ENCODE measurements at regions not wholly inside any gene's neighbourhood (a gene's known extent, or its start where the extent isn't known, plus 50 kb on each side); places are given as distances from the start of the nearest gene placed in this dataset.

DNA sequence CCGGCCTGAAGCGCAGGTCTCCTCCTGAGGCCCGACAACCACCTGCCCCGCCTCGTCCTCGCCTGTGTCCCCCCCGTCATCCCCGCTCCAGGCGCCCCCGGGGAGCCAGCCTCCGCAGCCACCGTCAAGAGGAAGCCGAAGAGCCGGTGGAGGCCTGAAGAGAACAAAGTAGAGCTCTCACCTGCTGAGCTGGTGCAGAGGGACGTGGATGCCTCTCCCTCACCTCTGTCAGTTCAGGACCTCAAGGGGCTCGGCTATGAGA is 169.9 kb downstream of the HINT1 start:
- H3K27ac ChIP-seq (ENCODE audit: low read length), result no peak overlapping the region
- H4K20me1 ChIP-seq (ENCODE audit: insufficient read depth, low read depth, low read length), result no peaks in the 10 kb centered on the region
- no peak overlapping the region for H3K9ac ChIP-seq (ENCODE audit: low read length)

DNA sequence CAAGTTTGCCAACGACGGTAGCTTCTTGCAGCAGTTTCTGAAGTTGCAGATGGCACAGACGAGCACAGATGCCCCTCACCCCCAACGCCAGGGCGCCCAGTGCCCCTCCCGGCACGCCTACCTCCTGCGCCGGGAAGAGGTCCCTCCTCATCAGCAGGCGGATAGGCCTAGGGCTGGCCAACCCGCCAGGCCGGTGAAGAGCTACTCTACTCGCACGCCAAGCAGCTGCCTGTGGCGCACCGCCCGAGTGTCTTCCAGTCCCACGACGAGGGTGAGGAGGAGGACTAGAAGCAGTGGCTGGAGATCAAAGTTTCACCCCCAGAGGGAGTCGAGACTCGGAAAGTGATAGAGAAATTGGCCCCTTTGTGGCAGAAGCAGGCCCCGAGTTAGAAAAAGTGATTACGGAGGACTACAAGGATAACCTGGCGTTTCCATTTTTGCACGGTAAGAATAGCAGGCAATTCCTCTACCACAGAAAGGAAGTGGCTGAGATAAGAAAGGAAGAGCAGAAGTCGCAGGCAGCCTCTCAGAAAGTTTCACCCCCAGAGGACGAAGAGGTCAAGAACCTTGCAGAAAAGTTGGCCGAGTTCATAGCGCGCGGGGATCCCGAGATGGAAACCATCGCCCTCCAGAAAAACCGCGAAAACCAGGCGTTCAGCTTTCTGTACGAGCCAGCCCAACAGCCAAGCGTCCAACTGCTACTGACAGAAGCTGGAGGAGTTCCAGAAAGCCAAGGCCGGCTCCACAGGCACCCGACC is 170.4 kb downstream of the HINT1 start:
- no peak overlapping the region for H3K27ac ChIP-seq (ENCODE audit: low read length)
- H3K9me2 ChIP-seq (replicated peaks; ENCODE audit: insufficient read depth, low read length), result no peaks in the 10 kb centered on the region
- no peak for DNase-seq
- H3K4me3 ChIP-seq (ENCODE audit: low read length), result no peak overlapping the region
- 0 out of 2 replicates have a peak, but pooled peaks cover 2% of the 10 kb centered on the region for H3K27me3 ChIP-seq (ENCODE audit: low read length)
- H2AFZ ChIP-seq (ENCODE audit: low read length), result no peak overlapping the region
- H3K79me2 ChIP-seq (ENCODE audit: low read length), result no peaks in the 10 kb centered on the region
- H3K9ac ChIP-seq (ENCODE audit: low read length), result no peak overlapping the region
- no peaks in the 10 kb centered on the region for H3K4me1 ChIP-seq (ENCODE audit: low read length)
- H3K36me3 ChIP-seq (ENCODE audit: insufficient read depth, low read length), result no peaks in the 10 kb centered on the region
- no peaks in the 10 kb centered on the region for H3K9me3 ChIP-seq (ENCODE audit: low read length)
- H3K4me2 ChIP-seq (ENCODE audit: low read depth, low read length, poor library complexity, severe bottlenecking), result no peak overlapping the region
- no peaks in the 10 kb centered on the region for H4K20me1 ChIP-seq (ENCODE audit: insufficient read depth, low read depth, low read length)

More for the DNA sequence above, 169.9 kb downstream of the HINT1 start:
- Histone ChIP-seq H3K4me1 (ENCODE audit: low read length) (no peaks in the 10 kb centered on the region), H3K4me2 (ENCODE audit: low read depth, low read length, poor library complexity, severe bottlenecking) (no peak overlapping the region), H3K9me3 (ENCODE audit: low read length) (no peaks in the 10 kb centered on the region), H3K9me2 (replicated peaks; ENCODE audit: insufficient read depth, low read length) (no peaks in the 10 kb centered on the region), H2AFZ (ENCODE audit: low read length) (no peak overlapping the region), H3K27me3 (ENCODE audit: low read length) (no peaks in the 10 kb centered on the region), H3K79me2 (ENCODE audit: low read length) (no peaks in the 10 kb centered on the region), H3K36me3 (ENCODE audit: insufficient read depth, low read length) (no peaks in the 10 kb centered on the region), H3K4me3 (ENCODE audit: low read length) (no peak overlapping the region)
- no peak for DNase-seq

DNA sequence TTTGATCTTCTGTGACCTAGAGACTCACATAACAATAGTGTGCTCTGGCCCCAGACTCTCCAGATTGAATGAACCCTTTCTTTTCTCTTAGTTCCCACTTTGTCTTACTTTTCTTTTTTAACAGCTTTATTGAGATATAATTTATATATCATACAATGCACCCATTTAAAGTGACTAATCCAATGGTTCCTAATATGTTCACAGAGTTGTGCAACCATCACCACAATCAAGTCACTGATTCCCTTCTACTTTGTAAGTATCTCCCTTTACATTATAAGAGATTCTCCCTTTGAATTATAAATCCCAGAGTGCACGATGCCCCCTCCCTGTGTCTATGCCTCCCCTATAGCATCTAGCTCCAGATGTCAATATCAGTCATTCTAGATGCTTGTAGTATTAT is 172.4 kb downstream of the HINT1 start:
- no peak for DNase-seq
- 0 out of 2 replicates have a peak, but pooled peaks cover 3% of the 10 kb centered on the region for H3K27me3 ChIP-seq (ENCODE audit: low read length)
- no peak overlapping the region for H3K4me3 ChIP-seq (ENCODE audit: low read length)
- H3K9me3 ChIP-seq (ENCODE audit: low read length), result no peaks in the 10 kb centered on the region
- no peaks in the 10 kb centered on the region for H3K9me2 ChIP-seq (replicated peaks; ENCODE audit: insufficient read depth, low read length)
- H2AFZ ChIP-seq (ENCODE audit: low read length), result no peak overlapping the region
- H3K36me3 ChIP-seq (ENCODE audit: insufficient read depth, low read length), result no peaks in the 10 kb centered on the region
- no peaks in the 10 kb centered on the region for H3K79me2 ChIP-seq (ENCODE audit: low read length)
- H3K4me1 ChIP-seq (ENCODE audit: low read length), result no peaks in the 10 kb centered on the region
- no peak overlapping the region for H3K27ac ChIP-seq (ENCODE audit: low read length)
- H4K20me1 ChIP-seq (ENCODE audit: insufficient read depth, low read depth, low read length), result no peaks in the 10 kb centered on the region
- H3K9ac ChIP-seq (ENCODE audit: low read length), result no peak overlapping the region
- no peak overlapping the region for H3K4me2 ChIP-seq (ENCODE audit: low read depth, low read length, poor library complexity, severe bottlenecking)

DNA sequence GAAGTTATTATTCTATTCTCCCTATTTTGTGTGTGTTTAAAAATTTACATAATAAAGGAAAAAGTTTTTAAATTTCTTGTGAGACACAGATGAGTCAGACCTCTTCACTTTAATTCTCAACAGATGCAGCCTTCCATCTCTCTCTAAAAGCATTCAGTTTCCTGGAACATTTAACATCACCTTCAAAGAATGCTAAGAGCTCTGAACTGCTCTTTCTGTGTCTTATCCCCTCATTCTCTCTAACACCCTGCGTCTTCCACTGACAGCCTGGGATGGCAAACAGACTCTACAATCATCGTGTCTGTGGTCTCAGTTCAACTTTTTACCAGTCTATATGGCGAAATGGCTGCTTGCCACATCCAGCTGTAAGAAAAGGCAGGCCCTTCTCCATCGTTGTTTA is 173.0 kb downstream of the HINT1 start:
- no peaks in the 10 kb centered on the region for H3K9me3 ChIP-seq (ENCODE audit: low read length)
- H3K9ac ChIP-seq (ENCODE audit: low read length), result no peak overlapping the region

DNA sequence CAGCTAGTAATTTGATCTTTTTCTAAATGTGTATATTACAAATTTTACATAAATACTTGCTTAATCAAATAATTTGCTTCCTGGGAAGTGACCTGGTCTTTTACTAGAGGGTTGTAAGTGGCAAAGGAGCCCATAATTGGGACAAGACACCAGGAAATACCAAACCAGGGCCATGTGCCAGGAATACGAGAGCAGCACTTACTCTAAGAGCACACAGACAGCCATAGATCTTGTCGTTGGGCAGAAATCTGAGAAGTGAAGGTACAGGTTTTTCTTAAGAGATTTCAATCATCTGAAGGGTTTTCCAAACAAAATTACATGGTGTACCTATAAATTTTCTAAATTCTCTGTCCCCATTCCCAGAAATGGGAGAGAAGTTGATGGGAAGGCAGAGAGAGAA is 179.3 kb downstream of the HINT1 start:
- Histone ChIP-seq H3K4me1 (ENCODE audit: low read length) (no peaks in the 10 kb centered on the region), H4K20me1 (ENCODE audit: insufficient read depth, low read depth, low read length) (no peaks in the 10 kb centered on the region), H3K36me3 (ENCODE audit: insufficient read depth, low read length) (no peaks in the 10 kb centered on the region), H2AFZ (ENCODE audit: low read length) (no peak overlapping the region), H3K4me3 (ENCODE audit: low read length) (no peak overlapping the region), H3K4me2 (ENCODE audit: low read depth, low read length, poor library complexity, severe bottlenecking) (no peak overlapping the region), H3K9me2 (replicated peaks; ENCODE audit: insufficient read depth, low read length) (no peaks in the 10 kb centered on the region), H3K27me3 (ENCODE audit: low read length) (0 out of 2 replicates have a peak, but pooled peaks cover 3% of the 10 kb centered on the region), H3K9me3 (ENCODE audit: low read length) (no peaks in the 10 kb centered on the region), H3K9ac (ENCODE audit: low read length) (no peak overlapping the region), H3K79me2 (ENCODE audit: low read length) (no peaks in the 10 kb centered on the region), H3K27ac (ENCODE audit: low read length) (no peak overlapping the region)
- no peak for DNase-seq

More for the DNA sequence above, 173.0 kb downstream of the HINT1 start:
- H3K79me2 ChIP-seq (ENCODE audit: low read length), result no peaks in the 10 kb centered on the region
- no peaks in the 10 kb centered on the region for H3K4me1 ChIP-seq (ENCODE audit: low read length)
- no peaks in the 10 kb centered on the region for H4K20me1 ChIP-seq (ENCODE audit: insufficient read depth, low read depth, low read length)
- H3K4me2 ChIP-seq (ENCODE audit: low read depth, low read length, poor library complexity, severe bottlenecking), result no peak overlapping the region
- H3K27ac ChIP-seq (ENCODE audit: low read length), result no peak overlapping the region
- no peak overlapping the region for H3K4me3 ChIP-seq (ENCODE audit: low read length)
- 0 out of 2 replicates have a peak, but pooled peaks cover 3% of the 10 kb centered on the region for H3K27me3 ChIP-seq (ENCODE audit: low read length)
- no peak for DNase-seq
- no peaks in the 10 kb centered on the region for H3K9me2 ChIP-seq (replicated peaks; ENCODE audit: insufficient read depth, low read length)
- H2AFZ ChIP-seq (ENCODE audit: low read length), result no peak overlapping the region
- no peaks in the 10 kb centered on the region for H3K36me3 ChIP-seq (ENCODE audit: insufficient read depth, low read length)

DNA sequence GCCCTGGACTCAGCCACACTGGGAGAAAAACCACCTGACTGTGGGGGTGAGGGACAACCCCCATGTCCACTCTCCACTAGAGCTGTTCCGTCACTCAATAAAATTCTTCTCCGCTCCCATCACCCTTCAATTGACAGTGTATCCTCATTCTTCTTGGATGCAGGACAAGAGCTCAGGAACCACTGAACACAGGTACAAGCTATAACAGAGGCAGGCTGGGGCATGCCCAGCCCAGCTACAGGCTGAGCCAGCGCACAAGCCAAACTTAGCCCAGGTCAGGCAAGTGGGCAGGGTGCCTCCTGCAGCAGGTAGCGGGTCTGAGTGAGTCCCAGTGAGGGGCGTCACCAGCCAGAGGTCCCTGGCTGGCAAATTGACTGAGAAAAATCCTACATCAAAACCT is 183.4 kb downstream of the HINT1 start:
- Histone ChIP-seq H3K4me3 (ENCODE audit: low read length) (no peak overlapping the region), H3K9me3 (ENCODE audit: low read length) (no peaks in the 10 kb centered on the region), H4K20me1 (ENCODE audit: insufficient read depth, low read depth, low read length) (no peaks in the 10 kb centered on the region), H3K9ac (ENCODE audit: low read length) (no peak overlapping the region), H3K79me2 (ENCODE audit: low read length) (no peaks in the 10 kb centered on the region), H3K9me2 (replicated peaks; ENCODE audit: insufficient read depth, low read length) (no peaks in the 10 kb centered on the region), H3K27ac (ENCODE audit: low read length) (no peak overlapping the region), H2AFZ (ENCODE audit: low read length) (no peak overlapping the region), H3K4me1 (ENCODE audit: low read length) (no peaks in the 10 kb centered on the region), H3K4me2 (ENCODE audit: low read depth, low read length, poor library complexity, severe bottlenecking) (no peak overlapping the region), H3K36me3 (ENCODE audit: insufficient read depth, low read length) (no peaks in the 10 kb centered on the region), H3K27me3 (ENCODE audit: low read length) (no peaks in the 10 kb centered on the region)
- no peak for DNase-seq

DNA sequence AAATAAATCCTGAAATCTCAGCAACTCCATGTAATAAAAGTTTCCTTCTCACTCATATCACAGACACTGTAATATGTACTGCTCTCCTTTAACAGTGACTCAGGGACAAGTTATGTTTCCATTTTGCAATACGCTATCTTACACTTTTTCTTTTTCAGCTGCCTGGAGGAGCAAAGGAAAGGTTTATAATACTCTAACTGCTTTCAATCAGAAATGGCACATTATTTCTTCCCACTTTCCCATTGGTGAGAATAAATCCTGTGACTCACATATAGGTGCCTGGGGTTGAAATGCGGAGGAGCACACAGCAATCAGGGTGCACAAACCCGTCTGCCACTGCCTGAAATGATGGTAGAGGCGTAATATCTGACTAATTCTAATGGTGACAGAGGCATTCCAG is 186.6 kb downstream of the HINT1 start:
- no peak for DNase-seq
- Histone ChIP-seq H3K79me2 (ENCODE audit: low read length) (no peaks in the 10 kb centered on the region), H3K36me3 (ENCODE audit: insufficient read depth, low read length) (no peaks in the 10 kb centered on the region), H3K27ac (ENCODE audit: low read length) (no peak overlapping the region), H3K4me1 (ENCODE audit: low read length) (no peaks in the 10 kb centered on the region), H3K9me3 (ENCODE audit: low read length) (no peaks in the 10 kb centered on the region), H3K9me2 (replicated peaks; ENCODE audit: insufficient read depth, low read length) (no peaks in the 10 kb centered on the region), H2AFZ (ENCODE audit: low read length) (no peak overlapping the region), H4K20me1 (ENCODE audit: insufficient read depth, low read depth, low read length) (no peaks in the 10 kb centered on the region), H3K4me2 (ENCODE audit: low read depth, low read length, poor library complexity, severe bottlenecking) (no peak overlapping the region), H3K4me3 (ENCODE audit: low read length) (no peak overlapping the region), H3K9ac (ENCODE audit: low read length) (no peak overlapping the region), H3K27me3 (ENCODE audit: low read length) (no peaks in the 10 kb centered on the region)

DNA sequence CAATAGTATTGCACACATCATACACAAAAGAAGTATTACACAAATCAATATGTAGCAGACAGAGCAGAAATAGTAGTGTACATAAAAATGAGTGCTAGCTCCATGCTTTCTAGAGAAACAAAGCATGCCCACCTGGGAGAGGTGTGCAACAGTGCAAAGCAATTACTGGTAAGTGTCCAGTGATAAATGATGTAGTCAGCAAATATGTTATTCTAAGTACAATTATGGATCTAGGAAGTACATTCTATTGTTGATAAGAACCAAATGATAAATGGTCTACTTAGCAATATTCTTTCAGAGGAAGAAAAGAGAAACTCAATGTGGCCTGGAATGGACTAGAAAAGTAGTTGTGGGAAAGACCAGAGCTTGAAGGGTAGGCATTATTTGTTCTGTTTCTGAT is 188.6 kb downstream of the HINT1 start:
- Histone ChIP-seq H3K4me1 (ENCODE audit: low read length) (no peaks in the 10 kb centered on the region), H3K27ac (ENCODE audit: low read length) (no peak overlapping the region), H2AFZ (ENCODE audit: low read length) (no peak overlapping the region), H4K20me1 (ENCODE audit: insufficient read depth, low read depth, low read length) (no peaks in the 10 kb centered on the region), H3K4me2 (ENCODE audit: low read depth, low read length, poor library complexity, severe bottlenecking) (no peak overlapping the region), H3K9me3 (ENCODE audit: low read length) (no peaks in the 10 kb centered on the region), H3K79me2 (ENCODE audit: low read length) (no peaks in the 10 kb centered on the region), H3K36me3 (ENCODE audit: insufficient read depth, low read length) (no peaks in the 10 kb centered on the region), H3K4me3 (ENCODE audit: low read length) (no peak overlapping the region), H3K27me3 (ENCODE audit: low read length) (no peaks in the 10 kb centered on the region), H3K9ac (ENCODE audit: low read length) (no peak overlapping the region), H3K9me2 (replicated peaks; ENCODE audit: insufficient read depth, low read length) (no peaks in the 10 kb centered on the region)
- no peak for DNase-seq

Data from Karpas-422 (cell line).